ENCODE measurements at regions not wholly inside any gene's neighbourhood (a gene's known extent, or its start where the extent isn't known, plus 50 kb on each side); places are given as distances from the start of the nearest gene placed in this dataset.
"Not testable (repeated sequence)": the region's sequence is repeated elsewhere in the genome, so short reads cannot be mapped to it uniquely, and the experiment has no call there.

DNA sequence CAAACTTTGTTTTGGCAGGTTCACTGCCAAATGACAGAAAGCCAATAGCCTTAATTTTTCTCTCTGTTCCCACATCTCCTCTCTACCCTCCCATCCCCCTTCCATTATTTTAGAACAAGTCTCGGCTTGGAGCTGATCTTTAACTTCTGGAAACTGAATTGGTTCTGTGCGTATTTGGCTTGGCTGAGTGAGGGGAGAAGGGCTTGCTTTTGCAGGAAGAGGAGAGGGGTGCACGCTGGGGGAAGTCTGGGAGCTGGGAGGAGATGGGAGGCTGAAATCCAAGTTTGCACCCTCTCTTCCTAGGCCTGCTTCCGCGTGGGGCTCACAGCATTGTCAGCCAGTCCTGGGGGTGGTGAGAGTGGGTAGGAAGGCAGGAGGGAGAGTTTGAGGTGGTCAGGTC lies 176.1 kb upstream of the SPRED2 start:
- no peak for FAIRE-seq
- no peak for DNase-seq (ENCODE audit: extremely low spot score, insufficient read length, low read depth)

DNA sequence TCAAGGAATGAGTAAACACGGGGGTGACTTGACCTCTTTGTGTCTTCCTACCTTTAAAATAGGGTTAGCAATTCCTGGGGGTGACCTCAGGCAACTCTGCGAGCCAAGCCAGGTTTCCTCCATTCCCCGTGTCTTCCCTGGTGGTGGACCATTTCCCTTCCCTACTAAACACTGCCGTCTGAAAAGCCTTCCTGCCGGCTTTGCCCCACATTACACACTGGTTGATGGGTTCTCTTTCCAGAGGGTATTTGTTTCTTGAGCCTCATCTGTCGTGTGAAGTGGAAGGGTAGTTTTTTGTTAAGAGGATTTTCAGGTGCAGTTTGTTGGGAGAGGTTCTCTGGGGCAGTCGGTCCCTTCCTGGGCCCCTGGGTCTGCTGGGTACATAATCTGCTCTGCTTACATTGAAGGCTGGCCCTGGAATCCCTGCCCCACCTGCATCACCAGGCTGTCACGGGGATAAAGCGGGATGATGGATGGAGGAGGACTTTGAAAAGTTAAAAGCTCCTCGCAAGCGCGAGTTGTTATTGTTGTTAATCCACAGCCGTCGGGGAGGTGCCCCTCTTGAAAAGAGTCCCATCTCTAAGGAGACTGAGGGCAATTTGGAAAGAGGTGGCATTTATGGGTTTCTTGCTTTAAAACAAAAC lies 175.4 kb upstream of the SPRED2 start:
- DNase-seq (ENCODE audit: extremely low spot score, insufficient read length, low read depth) (no peak), FAIRE-seq (no peak)

DNA sequence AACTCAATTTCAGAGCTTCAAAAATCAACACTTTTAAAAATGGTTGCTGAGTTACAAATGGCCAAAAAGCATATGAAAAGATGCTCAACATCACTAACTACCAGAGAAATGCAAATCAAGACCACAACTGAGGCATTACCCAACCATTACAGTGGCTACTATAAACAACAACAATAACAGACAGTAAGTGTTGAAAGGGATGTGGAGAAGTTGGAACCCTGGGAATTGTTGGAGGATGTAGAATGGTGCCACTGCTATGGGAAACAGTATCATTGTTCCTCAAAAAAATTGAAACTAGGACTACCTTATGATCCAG lies 173.3 kb upstream of the SPRED2 start:
- no peak for FAIRE-seq
- DNase-seq (ENCODE audit: extremely low spot score, insufficient read length, low read depth) = no peak

DNA sequence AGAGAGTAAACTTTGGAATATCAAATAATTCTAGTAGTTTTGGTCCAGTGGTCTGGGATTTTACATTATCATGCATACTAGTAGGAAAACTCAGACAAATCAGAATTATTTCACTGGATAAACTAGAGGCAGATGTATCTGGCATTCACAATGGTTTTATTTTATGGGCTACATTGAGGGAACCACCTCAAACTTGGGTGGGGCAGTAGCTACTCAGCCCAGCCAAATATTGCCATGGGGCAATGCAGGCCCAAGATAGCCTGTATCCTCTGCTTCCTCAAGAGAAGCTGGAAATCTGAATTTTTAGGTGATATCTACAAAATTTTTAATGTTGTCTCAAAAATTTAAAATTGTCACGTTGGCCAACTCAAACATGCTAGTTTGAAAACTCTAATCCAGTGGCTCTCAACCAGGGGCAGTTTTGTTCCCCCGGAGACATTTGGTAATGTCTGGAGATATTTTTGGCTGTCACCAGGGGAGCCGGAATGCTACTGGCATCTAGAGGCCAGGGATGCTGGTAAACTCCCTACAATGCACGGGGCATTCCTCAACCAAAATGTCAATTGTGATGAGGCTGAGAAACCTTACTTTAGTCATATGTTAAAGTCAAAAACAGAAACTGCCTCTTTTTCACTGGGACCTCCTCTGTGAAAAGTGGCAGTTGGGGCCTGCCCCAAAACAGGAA lies 172.8 kb upstream of the SPRED2 start:
- FAIRE-seq (no peak), DNase-seq (ENCODE audit: extremely low spot score, insufficient read length, low read depth) (no peak)

DNA sequence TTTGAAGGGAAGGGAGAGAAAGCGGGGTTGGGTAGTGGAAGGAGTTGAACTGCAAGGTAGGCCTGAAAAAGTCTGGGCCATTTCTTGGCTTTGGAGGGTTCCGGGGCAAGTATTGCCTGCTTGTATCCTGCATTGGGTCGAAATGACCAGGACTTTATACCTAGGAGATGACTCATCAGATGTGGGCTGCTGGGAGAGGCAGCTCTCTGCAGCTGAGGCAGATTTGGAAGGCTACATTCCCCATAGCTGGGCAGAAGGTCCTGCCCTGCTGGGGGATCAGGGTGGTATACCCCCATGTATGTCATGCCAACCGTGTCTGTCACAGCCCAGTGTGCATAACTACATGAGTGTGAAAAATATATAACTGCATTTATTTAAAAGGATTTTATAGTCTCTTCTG lies 171.8 kb upstream of the SPRED2 start:
- no peak for FAIRE-seq

DNA sequence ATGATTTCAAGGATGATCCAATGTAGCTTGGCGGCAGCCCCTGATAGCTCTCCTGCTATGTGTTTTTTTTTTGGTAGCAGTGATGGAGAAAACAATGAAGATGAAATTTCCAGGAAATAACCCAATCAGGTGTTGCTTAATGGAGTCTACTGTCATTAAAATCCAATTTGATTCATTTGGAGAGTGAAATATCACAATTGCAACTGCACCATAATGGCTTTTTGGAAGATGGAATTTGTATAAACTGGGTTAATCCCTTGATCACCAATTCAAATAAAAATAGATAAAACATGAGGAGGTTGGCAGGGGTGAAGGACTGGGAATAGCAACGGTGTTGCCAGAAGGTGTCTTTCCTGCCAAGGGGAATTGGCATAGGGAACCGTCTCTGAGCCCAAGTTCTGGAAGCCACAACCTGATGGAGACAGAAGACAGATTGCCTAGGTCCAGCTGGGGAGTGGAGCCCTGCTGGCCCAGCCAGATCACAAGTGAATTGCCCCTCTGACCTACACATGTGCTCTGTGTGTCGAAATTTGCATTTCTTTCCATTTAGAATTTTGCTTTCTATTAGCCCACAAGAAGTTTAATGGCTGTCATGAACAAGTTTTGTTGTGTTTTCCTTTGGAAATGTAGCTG lies 170.3 kb upstream of the SPRED2 start:
- FAIRE-seq (no peak), DNase-seq (ENCODE audit: extremely low spot score, insufficient read length, low read depth) (no peak)

More for the DNA sequence above, 171.8 kb upstream of the SPRED2 start:
- no peak for DNase-seq (ENCODE audit: extremely low spot score, insufficient read length, low read depth)

DNA sequence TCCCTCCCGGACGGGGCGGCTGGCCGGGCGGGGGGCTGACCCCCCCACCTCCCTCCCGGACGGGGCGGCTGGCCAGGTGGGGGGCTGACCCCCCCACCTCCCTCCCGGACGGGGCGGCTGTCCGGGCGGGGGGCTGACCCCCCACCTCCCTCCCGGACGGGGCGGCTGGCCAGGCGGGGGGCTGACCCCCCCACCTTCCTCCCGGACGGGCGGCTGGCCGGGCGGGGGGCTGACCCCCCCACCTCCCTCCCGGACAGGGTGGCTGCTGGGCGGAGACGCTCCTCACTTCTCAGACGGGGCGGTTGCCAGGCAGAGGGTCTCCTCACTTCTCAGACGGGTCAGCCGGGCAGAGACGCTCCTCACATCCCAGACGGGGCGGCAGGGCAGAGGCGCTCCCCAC lies 168.5 kb upstream of the SPRED2 start:
- not testable (repeated sequence) for FAIRE-seq; DNase-seq (ENCODE audit: extremely low spot score, insufficient read length, low read depth)

DNA sequence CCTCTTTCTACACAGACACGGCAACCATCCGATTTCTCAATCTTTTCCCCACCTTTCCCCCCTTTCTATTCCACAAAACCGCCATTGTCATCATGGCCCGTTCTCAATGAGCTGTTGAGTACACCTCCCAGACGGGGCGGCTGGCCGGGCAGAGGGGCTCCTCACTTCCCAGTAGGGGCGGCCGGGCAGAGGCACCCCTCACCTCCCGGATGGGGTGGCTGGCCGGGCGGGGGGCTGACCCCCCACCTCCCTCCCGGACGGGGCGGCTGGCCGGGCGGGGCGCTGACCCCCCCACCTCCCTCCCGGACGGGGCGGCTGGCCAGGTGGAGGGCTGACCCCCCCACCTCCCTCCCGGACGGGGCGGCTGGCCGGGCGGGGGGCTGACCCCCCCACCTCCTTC lies 168.0 kb upstream of the SPRED2 start:
- not testable (repeated sequence) for FAIRE-seq; DNase-seq (ENCODE audit: extremely low spot score, insufficient read length, low read depth)

DNA sequence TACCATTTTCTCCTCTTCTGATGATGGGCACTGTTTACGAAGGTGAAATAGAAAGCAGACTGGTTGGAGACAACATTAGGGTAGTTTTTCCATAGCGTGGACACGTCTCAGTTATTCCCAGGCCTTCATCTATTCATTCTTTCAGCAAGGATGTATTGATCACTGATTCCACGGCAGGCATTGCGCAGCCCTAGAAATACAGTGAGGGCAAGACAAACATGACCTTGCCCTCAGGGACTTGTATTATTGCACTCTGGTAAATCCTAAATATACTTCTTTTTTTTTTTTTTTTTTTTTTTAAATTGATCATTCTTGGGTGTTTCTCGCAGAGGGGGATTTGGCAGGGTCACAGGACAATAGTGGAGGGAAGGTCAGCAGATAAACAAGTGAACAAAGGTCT lies 167.3 kb upstream of the SPRED2 start:
- no peak for FAIRE-seq
- no peak for DNase-seq (ENCODE audit: extremely low spot score, insufficient read length, low read depth)

DNA sequence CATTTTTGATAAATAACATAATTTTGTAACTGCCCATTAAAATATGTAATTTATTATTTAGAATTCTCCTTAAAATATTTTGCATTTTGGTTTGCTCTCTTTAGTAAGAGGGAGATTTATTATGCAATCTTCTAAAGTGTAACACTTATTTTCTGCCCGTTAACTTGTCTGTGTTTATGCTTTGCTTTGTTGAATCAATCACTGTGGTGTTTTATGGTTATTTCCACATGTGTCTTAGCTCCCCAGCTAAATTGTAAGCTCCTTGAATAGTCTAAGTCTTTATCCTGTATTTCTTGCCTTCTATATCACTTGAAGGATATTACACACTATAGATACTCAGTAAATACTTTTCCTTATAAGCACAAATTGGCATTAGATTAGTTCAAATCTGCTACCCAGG lies 166.6 kb upstream of the SPRED2 start:
- FAIRE-seq = no peak
- DNase-seq (ENCODE audit: extremely low spot score, insufficient read length, low read depth) = no peak

DNA sequence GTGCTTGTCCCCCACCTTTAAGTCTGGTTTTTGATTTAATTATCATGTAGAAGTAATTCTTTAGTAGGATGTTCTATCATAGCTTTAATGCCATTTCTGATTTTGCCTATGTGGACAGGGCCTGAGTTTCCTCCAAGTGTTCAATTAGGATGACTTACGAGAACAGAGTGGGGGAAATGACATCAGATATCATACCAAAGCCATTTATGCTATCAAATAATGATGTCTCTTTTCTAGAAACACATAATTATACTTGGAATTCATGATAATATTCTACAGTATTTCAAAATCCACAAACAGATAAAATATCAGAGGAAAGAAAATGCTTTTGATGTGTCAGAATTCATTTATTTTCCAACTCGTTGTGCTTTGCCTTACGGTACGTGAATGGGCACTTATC lies 165.9 kb upstream of the SPRED2 start:
- FAIRE-seq = no peak
- no peak for DNase-seq (ENCODE audit: extremely low spot score, insufficient read length, low read depth)

DNA sequence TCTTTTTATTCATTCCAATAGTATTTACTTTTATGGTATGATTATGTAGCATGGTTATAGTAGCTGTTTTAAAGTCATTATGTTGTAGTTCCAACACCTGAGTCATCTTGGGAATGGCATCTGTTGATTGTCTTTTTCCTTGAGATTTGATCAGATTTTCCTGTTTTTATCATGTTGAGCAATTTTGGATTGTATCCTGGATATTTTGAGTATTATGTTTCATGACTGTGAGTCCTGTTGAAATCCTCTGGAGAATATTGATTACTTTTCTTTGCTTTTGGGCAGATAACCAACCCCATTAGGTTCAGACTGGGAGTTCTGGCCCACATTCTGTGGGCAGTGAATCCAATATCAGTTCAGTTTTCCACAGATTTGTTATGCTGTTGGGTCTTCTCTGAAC lies 163.2 kb upstream of the SPRED2 start:
- no peak for FAIRE-seq
- no peak for DNase-seq (ENCODE audit: extremely low spot score, insufficient read length, low read depth)

DNA sequence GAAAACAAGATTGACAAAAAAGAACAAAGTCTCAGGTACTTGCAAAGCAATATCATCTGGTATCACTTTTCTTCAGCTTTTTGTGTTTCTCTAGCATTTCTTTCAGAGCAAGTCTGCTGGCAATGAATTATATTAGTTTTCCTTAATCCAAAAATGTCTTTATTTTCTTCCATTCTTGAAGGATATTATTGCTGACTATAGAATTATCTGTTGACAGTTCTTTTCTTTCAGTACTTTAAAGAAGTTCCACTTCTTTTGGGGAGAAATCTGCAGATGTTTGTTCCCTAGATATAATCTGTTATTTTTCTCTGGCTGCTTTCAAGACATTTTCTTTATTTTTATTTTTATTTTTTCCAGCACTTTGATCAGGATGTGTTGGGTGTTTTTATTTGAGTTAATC lies 161.8 kb upstream of the SPRED2 start:
- no peak for FAIRE-seq

DNA sequence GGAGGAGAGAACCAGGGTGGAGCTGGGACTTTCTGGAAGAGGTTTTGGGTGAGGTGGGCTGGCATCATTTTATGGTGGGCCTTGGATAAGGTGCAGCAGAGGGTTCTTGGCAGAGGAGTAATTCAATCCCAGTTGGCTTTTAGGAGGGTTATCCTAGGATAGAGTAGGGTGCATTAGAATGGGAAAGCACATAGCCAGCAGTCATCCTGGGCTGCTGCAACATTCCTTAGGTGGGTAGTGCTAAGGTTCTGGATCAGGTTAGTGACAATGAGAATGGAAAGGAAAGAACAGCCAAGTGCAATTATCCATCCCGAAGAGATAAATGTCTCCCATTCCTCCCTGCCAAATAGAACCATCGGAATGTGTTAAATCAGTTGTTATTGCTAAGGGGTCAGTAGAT lies 157.3 kb upstream of the SPRED2 start:
- FAIRE-seq = no peak
- DNase-seq (ENCODE audit: extremely low spot score, insufficient read length, low read depth) = no peak

More for the DNA sequence above, 161.8 kb upstream of the SPRED2 start:
- DNase-seq (ENCODE audit: extremely low spot score, insufficient read length, low read depth) = no peak

DNA sequence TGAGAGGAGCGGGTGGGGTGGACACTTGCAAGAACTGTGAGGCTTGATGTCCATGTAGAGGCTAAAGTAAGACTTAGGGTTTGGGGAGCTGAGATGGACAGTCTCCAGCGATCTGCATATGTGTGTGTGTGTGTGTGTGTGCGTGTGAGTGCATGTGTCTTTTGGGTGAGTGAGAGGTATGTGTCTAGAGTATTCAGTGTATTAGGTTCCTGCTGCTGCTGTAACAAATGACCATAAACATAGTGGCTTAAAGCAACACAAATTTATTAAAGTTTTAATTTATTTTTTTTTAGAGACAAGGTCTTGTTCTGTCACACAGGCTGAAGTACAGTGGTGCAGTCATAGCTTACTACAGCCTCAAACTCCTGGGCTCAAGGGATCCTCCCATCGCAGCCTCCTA lies 155.4 kb upstream of the SPRED2 start:
- DNase-seq (ENCODE audit: extremely low spot score, insufficient read length, low read depth) = no peak
- FAIRE-seq = no peak

DNA sequence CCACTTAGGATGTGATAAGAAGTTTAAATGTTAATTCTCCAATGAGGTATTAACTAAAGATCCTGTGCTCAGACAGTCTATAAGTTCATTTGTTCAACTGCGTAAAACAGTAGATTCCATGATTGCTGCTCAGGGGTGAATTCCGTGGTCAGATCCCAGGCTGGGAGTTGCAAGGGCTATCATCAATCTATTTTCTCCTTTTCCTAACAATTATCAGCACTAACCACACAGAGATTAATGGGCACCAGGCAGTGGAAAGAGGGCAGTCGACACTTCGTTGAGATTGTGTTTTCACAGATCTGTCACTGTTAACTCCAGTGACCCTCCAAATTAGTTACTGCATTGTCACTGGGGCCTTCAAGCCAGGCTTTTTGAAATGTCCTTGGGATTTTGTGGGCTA lies 154.1 kb upstream of the SPRED2 start:
- no peak for FAIRE-seq
- DNase-seq (ENCODE audit: extremely low spot score, insufficient read length, low read depth) = no peak

DNA sequence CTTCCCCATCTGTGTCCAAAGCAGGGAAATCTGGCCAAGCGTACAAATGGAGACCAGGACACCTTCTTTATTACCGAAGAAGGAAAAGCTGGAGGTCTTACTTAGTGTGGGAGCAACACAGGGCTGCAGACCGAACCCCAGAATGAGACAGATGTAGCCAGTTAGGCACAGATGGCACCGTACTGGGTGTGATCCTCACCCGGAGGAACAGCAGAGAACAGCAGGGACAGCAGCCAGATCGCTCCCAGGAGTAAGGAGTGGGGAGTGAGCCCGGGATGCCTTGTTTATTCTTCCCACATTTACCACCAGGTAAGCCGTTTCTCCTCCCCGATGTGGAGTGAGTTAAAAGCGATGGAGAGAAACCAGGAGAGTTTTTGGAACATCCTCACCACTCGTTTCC lies 150.7 kb upstream of the SPRED2 start:
- FAIRE-seq (no peak), DNase-seq (ENCODE audit: extremely low spot score, insufficient read length, low read depth) (no peak)

DNA sequence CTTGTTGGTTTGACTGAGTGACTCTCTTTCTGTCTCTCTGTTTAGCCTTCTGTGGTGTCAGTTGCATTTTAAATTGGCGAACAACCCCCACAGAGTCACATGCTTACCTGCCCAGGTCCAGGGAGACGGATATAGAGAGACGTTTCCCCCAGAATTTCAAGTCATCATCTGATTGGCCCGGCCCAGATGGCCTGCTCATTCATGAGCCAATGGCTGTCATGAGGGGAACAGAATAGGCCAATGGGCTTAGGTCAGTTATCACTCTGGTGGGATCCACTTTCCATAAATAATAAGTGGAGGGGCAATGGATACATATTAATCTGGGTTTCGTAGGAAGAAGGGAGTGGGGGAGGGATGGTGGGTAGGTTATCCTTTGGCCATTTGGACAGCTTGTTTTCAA lies 150.0 kb upstream of the SPRED2 start:
- DNase-seq (ENCODE audit: extremely low spot score, insufficient read length, low read depth) (no peak), FAIRE-seq (no peak)

DNA sequence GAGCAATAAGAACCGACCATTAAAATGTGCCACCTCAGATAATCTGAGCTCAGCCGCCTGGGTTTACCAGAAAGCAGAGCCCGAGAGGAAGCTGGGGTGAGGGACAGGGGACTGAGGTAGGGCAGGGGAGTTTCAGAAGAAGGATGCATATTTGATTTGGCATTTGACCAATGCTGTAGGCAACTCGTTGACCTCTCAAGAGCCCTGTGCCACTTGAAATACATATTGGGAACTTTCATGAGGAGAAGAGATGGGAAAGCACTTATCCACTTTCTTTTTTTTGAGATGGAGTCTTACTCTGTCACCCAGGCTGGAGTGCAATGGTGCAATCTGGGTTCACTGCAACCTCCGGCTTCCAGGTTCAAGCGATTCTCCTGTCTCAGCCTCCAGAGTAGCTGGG lies 148.4 kb upstream of the SPRED2 start:
- DNase-seq (ENCODE audit: extremely low spot score, insufficient read length, low read depth) (no peak), FAIRE-seq (no peak)

DNA sequence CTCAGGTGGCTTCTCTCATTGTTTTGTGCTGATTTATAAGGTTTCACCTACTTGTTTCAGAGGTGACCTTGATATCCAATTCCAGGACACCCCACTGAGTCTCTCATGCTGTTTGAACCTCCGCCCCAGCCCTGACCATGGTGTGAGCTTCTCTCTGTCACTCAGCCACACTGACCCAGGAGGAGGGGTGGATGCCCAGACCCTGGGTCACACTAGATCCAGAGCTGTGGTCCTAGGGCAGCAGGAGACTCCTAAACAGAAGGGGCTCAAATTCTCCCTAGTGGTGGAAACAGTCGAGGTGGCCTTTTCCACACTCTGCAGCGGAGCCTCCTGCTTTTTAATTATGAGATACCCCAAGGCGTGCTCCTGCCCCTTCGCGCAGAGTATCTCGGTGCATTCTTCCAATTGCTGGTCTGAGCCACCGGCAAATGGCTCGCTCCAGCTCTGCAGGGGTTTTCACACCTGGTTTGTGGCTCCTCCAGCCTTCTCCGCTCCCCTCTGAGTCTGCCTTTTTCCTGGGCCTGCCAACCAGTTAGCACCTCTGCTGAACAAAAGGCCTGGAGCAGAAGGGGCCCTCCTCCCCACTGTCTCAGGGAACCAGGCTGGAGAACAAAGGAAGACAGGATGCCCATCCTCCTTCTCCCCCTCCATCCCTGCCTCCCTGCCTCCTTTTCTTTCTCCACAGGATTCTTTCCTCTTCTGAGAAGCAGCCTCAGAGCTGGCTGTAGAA lies 147.3 kb upstream of the SPRED2 start:
- FAIRE-seq (no peak), DNase-seq (ENCODE audit: extremely low spot score, insufficient read length, low read depth) (no peak)

DNA sequence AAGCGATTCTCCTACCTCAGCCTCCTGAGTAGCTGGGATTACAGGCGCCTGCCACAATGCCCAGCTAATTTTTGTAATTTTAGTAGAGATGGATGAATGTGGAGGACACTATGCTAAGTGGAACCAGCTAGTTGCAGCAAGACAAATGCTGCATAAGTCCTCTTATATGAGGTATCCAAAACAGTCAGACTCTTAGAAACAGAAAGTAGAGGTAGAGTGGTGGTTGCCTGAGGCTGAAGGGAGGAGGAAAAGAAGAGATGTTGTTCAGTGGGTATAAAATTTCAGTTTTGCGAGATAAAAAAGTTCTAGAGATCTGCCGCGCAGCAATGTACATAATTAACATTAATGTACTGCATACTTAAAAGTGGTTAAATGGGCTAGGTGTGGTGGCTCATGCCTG lies 145.3 kb upstream of the SPRED2 start:
- DNase-seq (ENCODE audit: extremely low spot score, insufficient read length, low read depth) (no peak), FAIRE-seq (no peak)

Measured in GM18507 (cell line).